HepG2 (cell line): ENCODE measurements at regions not wholly inside any gene's neighbourhood (a gene's known extent, or its start where the extent isn't known, plus 50 kb on each side); places are given as distances from the start of the nearest gene placed in this dataset.

Source experiments
- ATAC-seq: fragments of 200-7000 bp; cut with Tn5 transposase; 3 replicates; pipeline ENCODE4 v1.9.1; 2020; ENCODE audit warnings: mild to moderate bottlenecking, moderate library complexity
- BruUV-seq: library from RNA; stranded (reverse); fragments of 400-500 nt; replicated peaks from 2 replicates; lab custom pipeline; 2021; lab: Mats Ljungman, UMichigan
- CTCF ChIA-PET: fragments of 300-600 bp; formaldehyde crosslinking; extraction: SDS; loops from one replicate; lab custom pipeline; 2021; ENCODE audit warnings: low total read pairs, inconsistent platforms, low intra/inter-chr PET ratio; lab: Yijun Ruan, JAX
- POLR2A ChIA-PET: fragments of 350-600 bp; sonication (Branson Sonifier 250); formaldehyde crosslinking; loops from one replicate; lab custom pipeline; 2020; ENCODE audit warnings: antibody characterized with exemption, inconsistent platforms; lab: Yijun Ruan, JAX
- DNase-seq: peaks from one replicate; pipeline ENCODE4 v3.0.0-alpha.2; 2015; ENCODE audit warnings: low spot score
- FAIRE-seq: peaks from 3 replicates; lab custom pipeline; 2011; peaks lifted over from hg19 to GRCh38; lab: Jason Lieb, UNC
- H2AFZ ChIP-seq: one replicate; pipeline ENCODE4 v1.6.1; 2011; ENCODE audit warnings: low read length, inconsistent platforms
- H3K27ac ChIP-seq: fragments of 300-600 bp; 3 replicates; pipeline ENCODE4 v1.8.0; 2011; ENCODE audit warnings: mixed run types, mild to moderate bottlenecking, mixed read lengths, low read length, inconsistent platforms; ENCODE audit not compliant: insufficient read depth; ENCODE audit errors: extremely low read length
- H3K27me3 ChIP-seq, 2 experiments: fragments of 200-600 bp in 1 of 2; 2 replicates in 1 of 2; 3 replicates in 1 of 2; pipeline versions ENCODE4 v1.6.0 to v1.8.0; 2011; ENCODE audit warnings: low read length in 2 of 2, mild to moderate bottlenecking in 2 of 2, moderate library complexity in 2 of 2, inconsistent platforms in 1 of 2; ENCODE audit not compliant: insufficient read depth in 2 of 2, control insufficient read depth in 1 of 2
- H3K36me3 ChIP-seq, 2 experiments: fragments of 200-600 bp in 1 of 2; replicated peaks in 1 of 2; 2 replicates in 1 of 2; 3 replicates in 1 of 2; pipeline versions ENCODE4 v1.5.1 to v1.8.0; 2011; ENCODE audit warnings: low read length in 2 of 2, inconsistent platforms in 1 of 2; ENCODE audit not compliant: insufficient read depth in 2 of 2, control insufficient read depth in 1 of 2
- H3K4me1 ChIP-seq: 2 replicates; pipeline ENCODE4 v1.5.1; 2012; ENCODE audit warnings: low read length, inconsistent platforms; ENCODE audit not compliant: insufficient read depth
- H3K4me2 ChIP-seq: 2 replicates; pipeline ENCODE4 v1.6.0; 2011; ENCODE audit warnings: low read depth, low read length, inconsistent platforms
- H3K4me3 ChIP-seq, 3 experiments: fragments of 200-600 bp in 1 of 3; sonication (generic), shearing (Covaris generic) in 1 of 3; replicated peaks in 1 of 3; 2 replicates each; pipeline ENCODE4 v1.5.1; 2011 to 2016; ENCODE audit warnings: low read length in 3 of 3, inconsistent platforms in 2 of 3, low read depth in 2 of 3, mild to moderate bottlenecking in 2 of 3, control low read depth in 1 of 3, mixed read lengths in 1 of 3; ENCODE audit not compliant: insufficient read depth in 1 of 3
- H3K79me2 ChIP-seq: one replicate; pipeline ENCODE4 v1.6.1; 2011; ENCODE audit warnings: low read length, inconsistent platforms; ENCODE audit not compliant: insufficient read depth
- H3K9ac ChIP-seq: 2 replicates; pipeline ENCODE4 v1.6.0; 2011; ENCODE audit warnings: mild to moderate bottlenecking, low read depth, low read length, inconsistent platforms; ENCODE audit not compliant: insufficient read depth
- H3K9me3 ChIP-seq: 2 replicates; pipeline ENCODE4 v1.5.1; 2012; ENCODE audit warnings: mild to moderate bottlenecking, low read length
- H4K20me1 ChIP-seq: 2 replicates; pipeline ENCODE4 v1.6.0; 2011; ENCODE audit warnings: inconsistent platforms, mild to moderate bottlenecking, low read length, moderate library complexity; ENCODE audit not compliant: insufficient read depth
- ZNF34 ChIP-seq: sonication (generic); formaldehyde crosslinking; IDR thresholded peaks from 2 replicates; pipeline ENCODE4 v1.4.0; 2020; ENCODE audit warnings: mild to moderate bottlenecking, missing genetic modification reagents, borderline replicate concordance
- WGBS: methylation state at CpG from one replicate; pipeline ENCODE4 v1.1.6; 2017; ENCODE audit warnings: low lambda C conversion rate; 5-methylcytosine and 5-hydroxymethylcytosine counted together
- in situ Hi-C: cut with HindIII; loops from 2 replicates; pipeline ENCODE4 v1.10.0; 2017; ENCODE audit warnings: low pct_unique_long_range_greater_than_20kb; ENCODE audit not compliant: extremely low pct_ligation_motif_present
- intact Hi-C: fragments of 100-400 bp; cut with micrococcal nuclease; formaldehyde crosslinking; loops from one replicate; pipeline ENCODE4 v1.10.0; 2022; ENCODE audit not compliant: unreplicated experiment
- TF ChIP-seq, protein P1 (sequence below): fragments of 450-650 bp; IDR thresholded peaks from 2 replicates; pipeline ENCODE4 v1.6.1; 2016

- in situ Hi-C loops: no loop called here
- ChIA-PET CTCF (interaction anchor here (0.7 kb wide), 1 partner anchor 1859 kb away, joined by 3 read pairs; no protein-coding TSS in a partner anchor), POLR2A (no interaction called here)
- H3K4me2 ChIP-seq: no peak overlapping the region
- H3K36me3 ChIP-seq: no peaks in the 10 kb centered on the region
- no TSS peak for BruUV-seq
- TF ChIP-seq, protein P1, sequence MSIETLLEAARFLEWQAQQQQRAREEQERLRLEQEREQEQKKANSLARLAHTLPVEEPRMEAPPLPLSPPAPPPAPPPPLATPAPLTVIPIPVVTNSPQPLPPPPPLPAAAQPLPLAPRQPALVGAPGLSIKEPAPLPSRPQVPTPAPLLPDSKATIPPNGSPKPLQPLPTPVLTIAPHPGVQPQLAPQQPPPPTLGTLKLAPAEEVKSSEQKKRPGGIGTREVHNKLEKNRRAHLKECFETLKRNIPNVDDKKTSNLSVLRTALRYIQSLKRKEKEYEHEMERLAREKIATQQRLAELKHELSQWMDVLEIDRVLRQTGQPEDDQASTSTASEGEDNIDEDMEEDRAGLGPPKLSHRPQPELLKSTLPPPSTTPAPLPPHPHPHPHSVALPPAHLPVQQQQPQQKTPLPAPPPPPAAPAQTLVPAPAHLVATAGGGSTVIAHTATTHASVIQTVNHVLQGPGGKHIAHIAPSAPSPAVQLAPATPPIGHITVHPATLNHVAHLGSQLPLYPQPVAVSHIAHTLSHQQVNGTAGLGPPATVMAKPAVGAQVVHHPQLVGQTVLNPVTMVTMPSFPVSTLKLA: no peak
- intact Hi-C loops: no loop called here
- DNase-seq (no peak), FAIRE-seq (no peak), ATAC-seq (no peak)
- H3K27ac ChIP-seq: no peak overlapping the region
- no peaks in the 10 kb centered on the region for H3K79me2 ChIP-seq
- H3K27me3 ChIP-seq: no peaks in the 10 kb centered on the region
- no peak overlapping the region for H2AFZ ChIP-seq
- no peaks in the 10 kb centered on the region for H3K4me1 ChIP-seq
- H3K4me3 ChIP-seq: no peak overlapping the region
- H3K9ac ChIP-seq: no peak overlapping the region
- peaks cover 90% of the 10 kb centered on the region for H3K9me3 ChIP-seq
- H4K20me1 ChIP-seq: no peaks in the 10 kb centered on the region
Measured at GRCh38 chr14:26741711-26742212, 143.9 kb upstream of the NOVA1 start.

GRCh38 chr14:26743284-26743683 is 145.5 kb upstream of the NOVA1 start:
- Histone ChIP-seq H4K20me1 (no peaks in the 10 kb centered on the region), H3K4me3 (no peak overlapping the region), H3K9ac (no peak overlapping the region), H3K36me3 (no peaks in the 10 kb centered on the region), H3K79me2 (no peaks in the 10 kb centered on the region), H3K27me3 (no peaks in the 10 kb centered on the region), H3K4me1 (no peaks in the 10 kb centered on the region), H3K4me2 (no peak overlapping the region), H3K27ac (no peak overlapping the region), H2AFZ (no peak overlapping the region), H3K9me3 (peaks cover 91% of the 10 kb centered on the region)
- ATAC-seq (no peak), DNase-seq (no peak), FAIRE-seq (no peak)
- WGBS: 1% methylated on average over 2 of the region's 2 CpGs
- TF ChIP-seq ZNF34: no peak
- in situ Hi-C loops: no loop called here
- ChIA-PET CTCF (no interaction called here), POLR2A (no interaction called here)
- intact Hi-C loops: no loop called here
- BruUV-seq: no TSS peak
